ENCODE measurements at regions not wholly inside any gene's neighbourhood (a gene's known extent, or its start where the extent isn't known, plus 50 kb on each side); places are given as distances from the start of the nearest gene placed in this dataset.

- H3K4me3 ChIP-seq = no peak overlapping the region
- H3K27ac ChIP-seq = no peak overlapping the region
- TF ChIP-seq CTCF (IDR thresholded peaks at IDR 0.05) = no peak
- no peak for DNase-seq (ENCODE audit: low spot score)
Observed at GRCh38 chr7:1336509-1336908, 103.8 kb downstream of the UNCX start.

- no peak for TF ChIP-seq CTCF (IDR thresholded peaks at IDR 0.05)
- H3K4me3 ChIP-seq = no peak overlapping the region
- no peak for DNase-seq (ENCODE audit: low spot score)
- no peak overlapping the region for H3K27ac ChIP-seq
Observed at GRCh38 chr7:1339611-1340010, 106.9 kb downstream of the UNCX start.

- no peak for TF ChIP-seq CTCF (IDR thresholded peaks at IDR 0.05)
- Histone ChIP-seq H3K4me3 (no peak overlapping the region), H3K27ac (no peak overlapping the region)
- DNase-seq (ENCODE audit: low spot score) = no peak
Observed at GRCh38 chr7:1340031-1340430, 107.4 kb downstream of the UNCX start.

- Histone ChIP-seq H3K4me3 (no peak overlapping the region), H3K27ac (no peak overlapping the region)
- TF ChIP-seq CTCF (IDR thresholded peaks at IDR 0.05) = no peak
- DNase-seq (ENCODE audit: low spot score) = no peak
Observed at GRCh38 chr7:1340461-1341360, 108.0 kb downstream of the UNCX start.

GRCh38 chr7:1341361-1342089, 108.9 kb downstream of the UNCX start:
- TF ChIP-seq CTCF (IDR thresholded peaks at IDR 0.05) = no peak
- no peak for DNase-seq (ENCODE audit: low spot score)
- Histone ChIP-seq H3K27ac (no peak overlapping the region), H3K4me3 (no peak overlapping the region)

GRCh38 chr7:1342090-1342640, 109.5 kb downstream of the UNCX start:
- TF ChIP-seq CTCF (IDR thresholded peaks at IDR 0.05) = no peak
- H3K27ac ChIP-seq = no peak overlapping the region
- no peak for DNase-seq (ENCODE audit: low spot score)
- H3K4me3 ChIP-seq = no peak overlapping the region
